GM19452 (cell line): ENCODE measurements at regions not wholly inside any gene's neighbourhood (a gene's known extent, or its start where the extent isn't known, plus 50 kb on each side); places are given as distances from the start of the nearest gene placed in this dataset.
"Not testable (repeated sequence)": the region's sequence is repeated elsewhere in the genome, so short reads cannot be mapped to it uniquely, and the experiment has no call there.

ENCODE experiments used
- ATAC-seq: cut with Tn5 transposase; IDR thresholded peaks from one replicate; pipeline ENCODE4 v1.9.1; 2021; ENCODE audit not compliant: unreplicated experiment

GRCh38 chr16:85532147-85532546 is 81.0 kb upstream of the GSE1 start:
- ATAC-seq: no peak

GRCh38 chr16:85533593-85533992 is 79.5 kb upstream of the GSE1 start:
- ATAC-seq: not testable (repeated sequence)

- no peak for ATAC-seq
Measured at GRCh38 chr16:85534536-85535351, 78.4 kb upstream of the GSE1 start.

- no peak for ATAC-seq
Measured at GRCh38 chr16:85535352-85536072, 77.6 kb upstream of the GSE1 start.

GRCh38 chr16:85536073-85536410 is 77.1 kb upstream of the GSE1 start:
- no peak for ATAC-seq

GRCh38 chr16:85536411-85537330 is 76.5 kb upstream of the GSE1 start:
- no peak for ATAC-seq

- no peak for ATAC-seq
Measured at GRCh38 chr16:85537331-85537788, 75.8 kb upstream of the GSE1 start.

- no peak for ATAC-seq
Measured at GRCh38 chr16:85537795-85538401, 75.2 kb upstream of the GSE1 start.

- no peak for ATAC-seq
Measured at GRCh38 chr16:85539084-85539483, 74.0 kb upstream of the GSE1 start.

- no peak for ATAC-seq
Measured at GRCh38 chr16:85539629-85540291, 73.4 kb upstream of the GSE1 start.

- no peak for ATAC-seq
Measured at GRCh38 chr16:85541181-85541580, 71.9 kb upstream of the GSE1 start.

GRCh38 chr16:85541619-85541979 is 71.5 kb upstream of the GSE1 start:
- ATAC-seq: no peak

GRCh38 chr16:85541980-85542900 is 70.9 kb upstream of the GSE1 start:
- ATAC-seq: no peak

- no peak for ATAC-seq
Measured at GRCh38 chr16:85543536-85543935, 69.6 kb upstream of the GSE1 start.

- no peak for ATAC-seq
Measured at GRCh38 chr16:85544016-85544415, 69.1 kb upstream of the GSE1 start.

GRCh38 chr16:85544668-85545067 is 68.5 kb upstream of the GSE1 start:
- no peak for ATAC-seq

- no peak for ATAC-seq
Measured at GRCh38 chr16:85545227-85545818, 67.8 kb upstream of the GSE1 start.

- ATAC-seq: no peak
Measured at GRCh38 chr16:85546585-85547447, 66.3 kb upstream of the GSE1 start.
